Activated CD8-positive, alpha-beta T cell treated with anti-CD3 and anti-CD28 coated beads for 36 hours (primary cell): ENCODE measurements at regions not wholly inside any gene's neighbourhood (a gene's known extent, or its start where the extent isn't known, plus 50 kb on each side); places are given as distances from the start of the nearest gene placed in this dataset.

ENCODE experiments used
- ATAC-seq: fragments of 200-7000 bp; cut with Tn5 transposase; one replicate; pipeline ENCODE4 v1.10.0; 2021; ENCODE audit warnings: mild to moderate bottlenecking, moderate library complexity
- CTCF ChIA-PET: fragments of 350-600 bp; sonication (Branson Sonifier 250); formaldehyde crosslinking; loops from one replicate; lab custom pipeline; 2021; ENCODE audit warnings: antibody characterized with exemption; lab: Charles Lee
- POLR2A ChIA-PET: fragments of 350-600 bp; sonication (Branson Sonifier 250); formaldehyde crosslinking; loops from one replicate; lab custom pipeline; 2021; ENCODE audit warnings: antibody characterized with exemption; lab: Charles Lee
- DNase-seq: peaks from one replicate; pipeline ENCODE4 v3.0.0-alpha.2; 2020
- H3K27ac Mint-ChIP-seq: one replicate; pipeline ENCODE4 v1.8.0; 2021; ENCODE audit warnings: mild to moderate bottlenecking, mixed read lengths
- H3K27me3 Mint-ChIP-seq: one replicate; pipeline ENCODE4 v1.8.0; 2021; ENCODE audit warnings: mixed read lengths
- H3K36me3 Mint-ChIP-seq: one replicate; pipeline ENCODE4 v1.8.0; 2021; ENCODE audit warnings: low read depth, mixed read lengths
- H3K4me1 Mint-ChIP-seq: one replicate; pipeline ENCODE4 v1.8.0; 2021; ENCODE audit warnings: low read depth, mixed read lengths
- H3K4me3 Mint-ChIP-seq: one replicate; pipeline ENCODE4 v1.8.0; 2021; ENCODE audit warnings: mild to moderate bottlenecking, moderate library complexity, mixed read lengths
- H3K9me3 Mint-ChIP-seq: one replicate; pipeline ENCODE4 v1.8.0; 2021; ENCODE audit warnings: mixed read lengths
- intact Hi-C: fragments of 100-400 bp; cut with micrococcal nuclease; formaldehyde crosslinking; loops from one replicate; pipeline ENCODE4 v1.10.0; 2022
- TF ChIP-seq, protein P1 (sequence below): fragments of 200-600 bp; IDR thresholded peaks from one replicate; pipeline ENCODE4 v1.8.0; 2022; ENCODE audit warnings: antibody characterized with exemption, mild to moderate bottlenecking

DNA sequence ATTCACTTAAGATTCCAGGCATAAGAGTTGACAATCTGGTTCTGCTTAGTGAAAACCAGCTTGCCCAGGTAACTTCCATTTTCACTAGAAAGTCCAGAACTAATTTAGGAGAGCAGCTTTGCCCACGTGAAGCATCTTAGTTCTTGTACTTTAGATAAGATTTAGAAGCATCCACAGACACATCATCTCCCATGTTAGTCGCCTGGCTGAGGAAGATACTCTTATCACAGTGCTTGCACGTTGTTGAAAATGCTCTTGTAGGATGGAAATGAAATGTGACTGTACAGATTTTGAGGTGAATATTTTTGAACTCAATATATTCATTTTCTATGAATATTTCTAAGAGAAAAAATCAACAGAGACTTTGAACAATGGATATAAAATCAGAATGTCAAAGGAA lies 159.7 kb downstream of the SOCS6 start:
- H3K9me3 Mint-ChIP-seq, result peaks cover 4% of the 10 kb centered on the region
- H3K36me3 Mint-ChIP-seq, result no peaks in the 10 kb centered on the region
- DNase-seq, result no peak
- no peak for ATAC-seq
- TF ChIP-seq, protein P1, sequence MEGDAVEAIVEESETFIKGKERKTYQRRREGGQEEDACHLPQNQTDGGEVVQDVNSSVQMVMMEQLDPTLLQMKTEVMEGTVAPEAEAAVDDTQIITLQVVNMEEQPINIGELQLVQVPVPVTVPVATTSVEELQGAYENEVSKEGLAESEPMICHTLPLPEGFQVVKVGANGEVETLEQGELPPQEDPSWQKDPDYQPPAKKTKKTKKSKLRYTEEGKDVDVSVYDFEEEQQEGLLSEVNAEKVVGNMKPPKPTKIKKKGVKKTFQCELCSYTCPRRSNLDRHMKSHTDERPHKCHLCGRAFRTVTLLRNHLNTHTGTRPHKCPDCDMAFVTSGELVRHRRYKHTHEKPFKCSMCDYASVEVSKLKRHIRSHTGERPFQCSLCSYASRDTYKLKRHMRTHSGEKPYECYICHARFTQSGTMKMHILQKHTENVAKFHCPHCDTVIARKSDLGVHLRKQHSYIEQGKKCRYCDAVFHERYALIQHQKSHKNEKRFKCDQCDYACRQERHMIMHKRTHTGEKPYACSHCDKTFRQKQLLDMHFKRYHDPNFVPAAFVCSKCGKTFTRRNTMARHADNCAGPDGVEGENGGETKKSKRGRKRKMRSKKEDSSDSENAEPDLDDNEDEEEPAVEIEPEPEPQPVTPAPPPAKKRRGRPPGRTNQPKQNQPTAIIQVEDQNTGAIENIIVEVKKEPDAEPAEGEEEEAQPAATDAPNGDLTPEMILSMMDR, result no peak
- H3K27me3 Mint-ChIP-seq, result peaks cover 4% of the 10 kb centered on the region
- POLR2A ChIA-PET, result no interaction called here
- H3K27ac Mint-ChIP-seq, result no peak overlapping the region
- intact Hi-C loops, result no loop called here
- no peak overlapping the region for H3K4me3 Mint-ChIP-seq
- CTCF ChIA-PET, result interaction anchor here (3.0 kb wide), 1 partner anchor 14 kb away, joined by 8 read pairs; no protein-coding TSS in a partner anchor
- no peaks in the 10 kb centered on the region for H3K4me1 Mint-ChIP-seq

DNA sequence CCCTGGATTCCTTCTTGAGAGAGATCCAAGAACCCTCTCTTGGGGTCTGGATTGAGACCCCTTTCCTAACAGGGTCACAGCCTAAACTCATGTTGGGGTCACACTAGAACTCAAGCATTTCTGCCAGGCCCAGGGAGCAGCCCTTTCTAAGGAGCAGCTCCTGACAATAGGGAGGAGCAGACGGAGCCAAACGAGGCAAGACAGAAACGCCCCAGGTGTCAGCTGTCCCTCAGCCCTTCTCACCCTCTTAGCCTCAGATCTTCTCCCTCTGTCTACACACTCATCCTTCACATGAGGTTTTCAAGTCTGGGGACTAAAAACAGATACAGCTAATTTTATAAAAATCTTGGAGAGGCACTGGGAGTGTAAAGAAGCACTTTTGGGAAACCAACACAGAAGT lies 157.2 kb downstream of the SOCS6 start:
- no peak overlapping the region for H3K4me3 Mint-ChIP-seq
- POLR2A ChIA-PET, result no interaction called here

DNA sequence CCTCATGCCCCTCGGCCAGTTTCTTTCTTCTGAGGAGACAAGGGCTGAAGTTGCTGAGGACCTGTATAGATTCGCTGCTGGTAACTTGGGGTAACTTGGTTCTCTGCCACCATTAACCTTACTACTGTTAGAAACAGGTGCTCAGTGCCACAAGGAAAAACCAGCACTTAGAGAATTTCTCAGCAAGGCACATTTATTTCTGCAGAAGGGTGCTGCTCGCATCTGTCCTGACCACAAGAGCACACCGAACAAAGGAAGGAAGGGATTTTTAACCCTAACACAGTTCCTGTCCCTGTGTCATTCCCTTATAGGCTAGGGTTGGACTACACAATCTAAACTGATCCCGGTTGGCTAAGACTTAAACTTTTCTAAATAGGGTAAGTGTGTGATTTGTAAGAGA lies 154.1 kb downstream of the SOCS6 start:
- H3K4me3 Mint-ChIP-seq, result no peak overlapping the region
- H3K4me1 Mint-ChIP-seq, result no peaks in the 10 kb centered on the region
- ChIA-PET CTCF (no interaction called here), POLR2A (no interaction called here)
- peaks cover 16% of the 10 kb centered on the region for H3K9me3 Mint-ChIP-seq
- H3K36me3 Mint-ChIP-seq, result peaks cover 2% of the 10 kb centered on the region
- H3K27me3 Mint-ChIP-seq, result peaks cover 3% of the 10 kb centered on the region
- intact Hi-C loops, result no loop called here
- no peak for ATAC-seq
- no peak overlapping the region for H3K27ac Mint-ChIP-seq
- no peak for DNase-seq
- TF ChIP-seq, protein P1, result no peak

More for the DNA sequence above, 157.2 kb downstream of the SOCS6 start:
- CTCF ChIA-PET, result interaction anchor here (1.1 kb wide), 1 partner anchor 12 kb away, joined by 3 read pairs; no protein-coding TSS in a partner anchor
- ATAC-seq (no peak), DNase-seq (no peak)
- H3K36me3 Mint-ChIP-seq, result peaks cover 2% of the 10 kb centered on the region
- H3K4me1 Mint-ChIP-seq, result no peaks in the 10 kb centered on the region
- peaks cover 4% of the 10 kb centered on the region for H3K27me3 Mint-ChIP-seq
- H3K9me3 Mint-ChIP-seq, result peaks cover 16% of the 10 kb centered on the region
- H3K27ac Mint-ChIP-seq, result no peak overlapping the region
- TF ChIP-seq, protein P1, result no peak
- intact Hi-C loops, result no loop called here

DNA sequence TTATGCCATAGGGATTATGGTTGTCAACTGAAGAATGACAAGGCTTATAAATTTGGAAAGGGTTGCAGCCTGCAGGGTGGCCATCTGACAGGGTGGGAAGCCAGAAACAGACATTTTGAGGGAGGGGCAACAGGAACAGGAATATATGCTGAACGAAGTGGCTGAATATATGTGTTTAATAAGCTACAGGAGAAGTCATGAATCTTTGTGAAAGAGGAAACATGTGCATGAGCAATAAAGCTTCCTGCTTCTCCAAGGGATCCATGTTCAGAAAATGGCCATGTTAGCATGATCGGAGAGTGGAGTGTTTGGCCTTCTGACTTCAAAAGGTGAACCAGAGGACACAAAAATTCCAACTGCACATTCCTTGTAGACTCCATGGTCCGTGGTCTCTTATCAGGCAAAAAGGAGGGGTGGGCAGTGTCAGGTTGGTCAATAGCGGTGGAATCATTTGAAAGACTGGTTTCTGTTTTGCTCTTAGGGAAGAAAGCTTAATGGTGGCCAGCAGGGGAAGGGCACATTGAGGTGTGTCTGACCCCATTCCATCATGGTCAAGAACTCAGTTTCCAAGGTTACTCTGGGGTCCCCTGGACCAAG lies 144.1 kb downstream of the SOCS6 start:
- TF ChIP-seq, protein P1, result no peak
- H3K9me3 Mint-ChIP-seq, result no peaks in the 10 kb centered on the region
- DNase-seq (no peak), ATAC-seq (no peak)
- no peaks in the 10 kb centered on the region for H3K4me1 Mint-ChIP-seq
- POLR2A ChIA-PET, result no interaction called here
- intact Hi-C loops, result loop anchor here (5.0 kb wide), 1 partner anchor 236 kb away; no protein-coding TSS in a partner anchor
- CTCF ChIA-PET, result interaction anchor here (0.9 to 4.3 kb wide), 7 partner anchors 11 to 1584 kb away, joined by 3 to 40 read pairs (median 5); partner anchors contain the start of gene RTTN
- H3K4me3 Mint-ChIP-seq, result no peak overlapping the region
- H3K27me3 Mint-ChIP-seq, result no peaks in the 10 kb centered on the region
- no peak overlapping the region for H3K27ac Mint-ChIP-seq
- no peaks in the 10 kb centered on the region for H3K36me3 Mint-ChIP-seq

DNA sequence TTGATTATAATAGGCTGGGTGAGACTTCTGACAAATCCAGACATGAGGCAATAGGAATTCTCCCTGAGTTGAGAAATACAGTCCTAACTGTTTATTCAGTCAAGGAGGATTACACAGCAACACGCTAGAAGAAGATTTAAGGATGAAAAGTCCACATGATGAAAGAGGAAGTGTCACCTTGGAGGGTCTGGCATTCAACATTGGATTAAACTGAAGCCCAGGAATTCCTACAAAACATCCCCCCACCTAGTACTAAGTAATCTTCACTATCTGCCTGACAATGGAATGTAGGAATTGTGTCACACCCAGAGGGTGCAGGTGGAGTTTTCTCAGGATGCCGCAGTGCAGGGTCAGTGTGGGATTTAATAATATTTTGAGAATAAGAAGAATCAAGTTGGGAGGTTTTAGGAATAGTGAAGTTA lies 142.4 kb downstream of the SOCS6 start:
- H3K27me3 Mint-ChIP-seq, result no peaks in the 10 kb centered on the region
- POLR2A ChIA-PET, result no interaction called here
- no peaks in the 10 kb centered on the region for H3K9me3 Mint-ChIP-seq
- ATAC-seq (no peak), DNase-seq (no peak)
- no peaks in the 10 kb centered on the region for H3K36me3 Mint-ChIP-seq
- no peaks in the 10 kb centered on the region for H3K4me1 Mint-ChIP-seq
- intact Hi-C loops, result loop anchor here (5.0 kb wide), 1 partner anchor 234 kb away; no protein-coding TSS in a partner anchor
- TF ChIP-seq, protein P1, result no peak
- no peak overlapping the region for H3K4me3 Mint-ChIP-seq
- CTCF ChIA-PET, result no interaction called here
- no peak overlapping the region for H3K27ac Mint-ChIP-seq
